ENCODE measurements at regions not wholly inside any gene's neighbourhood (a gene's known extent, or its start where the extent isn't known, plus 50 kb on each side); places are given as distances from the start of the nearest gene placed in this dataset.
A peak's percentile ranks its signal among the peaks of the same experiment; 100 is the strongest.
"Not testable (repeated sequence)": the region's sequence is repeated elsewhere in the genome, so short reads cannot be mapped to it uniquely, and the experiment has no call there.

GRCh38 chr11:3583476-3583875 is 58.3 kb downstream of the ART5 start:
- DNase-seq (ENCODE audit: low spot score) = not testable (repeated sequence)

DNA sequence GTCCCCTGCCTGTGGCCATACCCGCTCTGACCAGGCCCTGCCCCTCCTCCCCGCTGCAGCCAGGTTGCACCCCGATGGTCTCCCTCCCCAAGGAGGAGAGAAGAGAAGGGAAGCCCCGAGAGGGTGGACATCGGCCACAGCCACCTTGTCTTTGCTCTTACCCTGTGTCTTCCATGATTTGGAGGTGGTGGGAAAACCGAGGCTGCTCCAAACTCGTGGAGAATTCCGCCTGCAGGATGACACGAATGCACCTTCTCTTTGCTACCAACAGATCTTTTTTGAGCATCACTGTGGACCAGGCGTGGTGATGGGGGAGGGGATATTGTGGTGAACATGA is 60.4 kb downstream of the ART5 start:
- DNase-seq (ENCODE audit: low spot score) = not testable (repeated sequence)

DNA sequence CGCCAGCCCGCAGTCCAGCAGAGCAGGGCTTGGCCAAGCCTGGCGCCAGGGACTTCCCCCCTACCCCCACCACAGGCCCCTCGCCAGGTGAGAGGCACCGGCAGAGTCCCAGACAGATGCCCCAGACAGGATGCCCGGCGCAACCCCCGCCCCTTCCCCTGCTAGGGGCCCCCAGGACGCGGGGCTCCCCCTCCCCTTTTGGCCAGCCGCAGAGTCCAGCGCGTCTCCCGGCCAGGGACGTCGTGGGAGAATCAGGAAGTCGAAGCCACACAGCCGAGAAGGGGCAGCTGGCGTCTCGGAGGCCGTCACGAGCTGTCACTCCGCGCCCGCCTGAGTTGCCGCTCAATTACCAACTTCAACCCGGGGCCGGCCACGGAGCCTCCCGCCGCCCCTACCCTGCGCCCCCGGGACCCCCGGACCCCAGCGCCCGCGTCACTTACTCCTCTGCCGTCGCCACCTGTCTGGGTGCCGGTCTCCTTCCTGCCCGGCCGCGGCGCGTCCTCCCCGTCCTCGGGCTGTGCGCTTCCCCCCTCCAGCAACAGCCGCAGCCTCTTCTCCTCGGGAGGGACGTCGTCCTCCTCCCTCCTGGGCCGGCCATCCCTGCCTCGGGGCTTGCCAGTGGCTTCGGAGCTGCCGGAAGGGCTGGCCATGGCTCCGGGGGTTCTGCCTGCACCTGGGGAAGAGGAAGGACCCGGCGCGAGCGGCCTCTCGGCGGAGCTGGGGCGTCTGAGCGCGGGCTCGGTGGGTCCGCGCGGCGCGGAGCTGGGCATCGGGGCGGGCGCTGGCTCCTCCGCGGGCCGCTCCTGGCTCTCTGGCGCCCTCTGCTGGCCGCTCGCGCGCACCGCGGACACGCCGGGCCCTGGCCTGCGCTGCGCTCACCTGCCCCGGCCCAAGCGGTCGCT is 61.1 kb downstream of the ART5 start:
- peak; percentile 18 for DNase-seq (ENCODE audit: low spot score)

- DNase-seq (ENCODE audit: low spot score) = not testable (repeated sequence)
These were observed 62.0 kb downstream of the ART5 start for GRCh38 chr11:3579600-3580459.

GRCh38 chr11:3576066-3576604 is 65.7 kb downstream of the ART5 start:
- not testable (repeated sequence) for DNase-seq (ENCODE audit: low spot score)

DNA sequence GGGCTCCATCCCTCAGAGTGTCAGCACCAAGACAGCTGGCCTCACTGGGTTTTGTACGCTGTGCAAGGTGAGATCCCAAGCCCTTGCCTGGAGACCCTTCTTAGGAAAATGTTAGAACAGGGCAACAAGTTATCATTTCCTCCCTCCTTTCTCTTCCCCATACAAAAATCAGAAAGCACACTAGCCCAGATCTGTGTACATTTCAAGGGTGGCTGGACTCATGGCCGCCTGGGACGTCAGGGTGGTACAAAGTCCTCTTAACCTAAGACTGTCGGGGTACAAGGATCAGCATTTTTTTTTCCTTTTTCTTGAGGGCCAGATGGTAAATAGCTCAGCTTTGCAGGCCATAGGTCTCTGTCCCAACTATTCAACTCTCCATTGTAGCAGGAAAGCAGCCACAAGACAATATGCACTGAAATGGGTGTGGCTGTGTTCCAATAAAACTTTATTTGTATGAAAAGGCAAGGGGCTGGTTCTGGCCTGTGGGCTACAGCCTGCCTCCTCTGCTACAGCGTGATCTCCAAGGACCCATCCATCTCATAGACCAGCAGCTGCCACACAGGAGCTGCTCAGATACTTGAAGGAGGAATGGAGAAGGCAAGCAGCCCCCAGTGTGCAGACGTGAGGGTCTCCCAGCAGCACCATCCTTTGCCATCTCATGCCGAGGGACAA is 68.7 kb downstream of the ART5 start:
- not testable (repeated sequence) for DNase-seq (ENCODE audit: low spot score)

- not testable (repeated sequence) for DNase-seq (ENCODE audit: low spot score)
These were observed 70.0 kb downstream of the ART5 start for GRCh38 chr11:3571752-3572151.

DNA sequence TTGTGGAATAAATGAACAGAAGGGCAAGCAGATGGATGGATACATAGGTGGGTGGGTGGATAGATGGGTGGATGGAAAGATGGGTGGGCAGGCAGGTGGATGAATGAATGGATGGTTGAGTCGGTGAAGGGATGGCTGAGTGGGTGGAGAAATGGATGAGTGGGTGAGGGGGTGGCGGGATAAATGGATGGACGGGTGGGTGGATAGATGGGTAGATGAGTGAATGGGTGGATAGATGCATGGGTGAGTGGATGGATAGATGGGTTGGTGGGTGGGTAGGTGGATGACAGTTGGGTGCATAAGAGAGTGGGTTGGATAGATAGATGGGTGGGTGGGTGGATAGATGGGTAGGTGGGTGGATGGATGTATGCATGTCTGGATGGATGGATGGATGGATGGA is 76.0 kb downstream of the ART5 start:
- not testable (repeated sequence) for DNase-seq (ENCODE audit: low spot score)

- DNase-seq (ENCODE audit: low spot score) = peak; percentile 9
These were observed 77.4 kb downstream of the ART5 start for GRCh38 chr11:3564383-3564782.

DNA sequence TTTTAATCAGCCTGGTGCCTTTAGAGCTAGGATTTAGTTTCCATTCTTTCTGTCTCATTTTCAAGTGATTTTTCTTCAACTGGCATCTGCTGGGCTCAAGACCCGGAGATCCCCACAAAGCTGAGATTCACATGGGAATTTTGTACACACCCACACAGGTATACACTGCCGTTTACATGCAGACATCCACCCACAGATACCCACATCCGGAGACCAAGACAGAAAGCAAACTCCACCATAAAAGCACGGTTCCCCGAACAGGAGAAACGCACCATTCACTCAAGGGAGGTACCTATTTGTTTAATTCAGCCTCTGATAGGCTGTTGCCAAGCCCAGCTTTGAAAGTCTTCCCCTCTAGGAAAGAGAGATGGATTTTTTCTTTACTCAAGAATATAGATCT is 87.2 kb downstream of the ART5 start:
- DNase-seq (ENCODE audit: low spot score) = not testable (repeated sequence)

- not testable (repeated sequence) for DNase-seq (ENCODE audit: low spot score)
These were observed 96.8 kb downstream of the ART5 start for GRCh38 chr11:3544990-3545389.

- not testable (repeated sequence) for DNase-seq (ENCODE audit: low spot score)
These were observed 103.6 kb downstream of the ART5 start for GRCh38 chr11:3538220-3538619.

- DNase-seq (ENCODE audit: low spot score) = not testable (repeated sequence)
These were observed 104.5 kb downstream of the ART5 start for GRCh38 chr11:3537254-3537653.

DNA sequence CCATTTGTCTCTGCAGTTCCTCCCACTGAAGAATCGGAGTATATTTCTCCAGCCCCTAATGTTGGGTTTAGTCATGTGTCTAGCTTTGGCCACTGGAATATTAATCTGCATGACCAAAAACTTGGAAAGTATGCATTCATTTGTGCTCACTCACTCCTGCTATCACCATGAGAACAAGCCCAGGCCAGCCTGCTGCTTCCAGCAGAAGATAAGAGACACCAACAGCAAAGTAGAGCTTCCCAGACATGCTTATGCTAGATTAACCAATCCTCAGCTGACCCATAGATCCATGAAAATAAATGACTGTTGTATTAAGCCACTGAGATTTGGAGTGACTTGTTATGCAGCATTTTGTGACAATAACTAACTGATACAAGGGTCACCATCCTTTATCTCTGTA is 108.8 kb downstream of the ART5 start:
- DNase-seq (ENCODE audit: low spot score) = not testable (repeated sequence)

DNA sequence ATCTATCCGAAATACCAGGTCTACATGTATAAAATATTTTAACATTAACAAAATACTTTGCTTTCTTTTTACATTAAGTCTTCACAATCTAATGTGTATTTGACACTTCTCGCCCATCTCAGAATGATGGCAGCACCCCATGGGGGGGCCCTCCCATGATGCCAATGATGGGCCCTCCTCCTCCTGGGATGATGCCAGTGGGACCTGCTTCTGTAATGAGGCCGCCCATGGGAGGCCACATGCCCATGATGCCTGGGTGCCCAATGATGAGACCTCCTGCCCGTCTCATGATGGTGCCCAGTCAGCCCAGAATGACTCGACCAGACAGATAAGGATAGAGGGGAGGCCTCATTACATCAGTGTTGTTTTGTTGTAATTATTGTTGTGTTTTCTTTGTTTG is 110.5 kb downstream of the ART5 start:
- DNase-seq (ENCODE audit: low spot score) = not testable (repeated sequence)

GRCh38 chr11:3523567-3523966 is 118.2 kb downstream of the ART5 start:
- DNase-seq (ENCODE audit: low spot score) = not testable (repeated sequence)

DNA sequence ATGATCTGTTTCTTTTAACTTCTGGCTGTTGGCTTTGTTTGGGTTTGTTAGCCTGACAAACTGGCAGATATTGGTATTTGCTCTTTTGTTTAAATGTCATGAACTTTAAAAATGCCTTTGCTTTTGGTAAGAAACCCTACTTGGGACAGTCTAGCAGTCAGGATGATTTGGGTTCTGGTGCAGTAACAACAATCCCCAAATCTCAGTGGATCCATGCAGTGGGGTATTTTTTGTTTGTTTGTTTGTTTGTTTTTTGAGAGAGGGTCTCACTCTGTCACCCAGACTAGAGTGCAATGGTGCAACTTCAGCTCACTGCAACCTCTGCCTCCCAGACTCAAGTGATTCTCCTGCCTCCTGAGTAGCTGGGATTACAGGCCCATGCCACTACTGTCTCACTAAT is 120.9 kb downstream of the ART5 start:
- DNase-seq (ENCODE audit: low spot score) = not testable (repeated sequence)

- not testable (repeated sequence) for DNase-seq (ENCODE audit: low spot score)
These were observed 122.0 kb downstream of the ART5 start for GRCh38 chr11:3519841-3520240.

- not testable (repeated sequence) for DNase-seq (ENCODE audit: low spot score)
These were observed 124.7 kb downstream of the ART5 start for GRCh38 chr11:3516934-3517567.

- not testable (repeated sequence) for DNase-seq (ENCODE audit: low spot score)
These were observed 125.4 kb downstream of the ART5 start for GRCh38 chr11:3516345-3516933.
